Gastrocnemius medialis (tissue), 4 donors: ENCODE measurements at regions not wholly inside any gene's neighbourhood (a gene's known extent, or its start where the extent isn't known, plus 50 kb on each side); places are given as distances from the start of the nearest gene placed in this dataset.

Experiments
- ATAC-seq, 2 donors: fragments of 150-250 bp; one replicate each; pipeline ENCODE4 v1.9.1; 2016
- DNase-seq, 2 donors: peaks; one replicate each; pipeline ENCODE4 v3.0.0-alpha.2; 2019
- H3K27ac ChIP-seq, 4 donors: fragments of 200-600 bp; sonication (generic); 1 replicate in 1 of 4; 2 replicates in 3 of 4; pipeline ENCODE4 v1.5.1; 2016 to 2018; ENCODE audit warnings: mild to moderate bottlenecking in 2 of 4, moderate library complexity in 1 of 4
- H3K27me3 ChIP-seq, 3 donors: fragments of 200-600 bp; sonication (generic) in 2 of 3; 1 replicate in 1 of 3; 2 replicates in 2 of 3; pipeline versions ENCODE4 v1.5.1 to v1.6.0; 2016 to 2019; ENCODE audit warnings: mild to moderate bottlenecking in 1 of 3, moderate library complexity in 1 of 3
- H3K36me3 ChIP-seq, 2 donors: fragments of 200-600 bp; sonication (generic) in 1 of 2; one replicate each; pipeline ENCODE4 v1.5.1; 2017 to 2018
- H3K4me1 ChIP-seq, 2 donors: fragments of 200-600 bp; sonication (generic) in 1 of 2; one replicate each; pipeline ENCODE4 v1.5.1; 2016 to 2017; ENCODE audit warnings: mild to moderate bottlenecking in 2 of 2
- H3K4me3 ChIP-seq, 4 donors: fragments of 200-600 bp; sonication (generic) in 3 of 4; 1 replicate in 1 of 4; 2 replicates in 3 of 4; pipeline ENCODE4 v1.5.1; 2016 to 2019; ENCODE audit warnings: mild to moderate bottlenecking in 2 of 4
- H3K9me3 ChIP-seq, 3 donors: fragments of 200-600 bp; sonication (generic) in 2 of 3; 1 replicate in 1 of 3; 2 replicates in 2 of 3; pipeline ENCODE4 v1.5.1; 2016 to 2019
- CTCF ChIP-seq, 5 experiments: fragments of 450-650 bp in 3 of 5; fragments of 200-600 bp in 2 of 5; sonication (generic) in 2 of 5; IDR thresholded peaks in 4 of 5; conservative IDR thresholded peaks in 1 of 5; 1 replicate in 4 of 5; 2 replicates in 1 of 5; pipeline ENCODE4 v1.5.1; 2016 to 2019; ENCODE audit warnings: antibody characterized with exemption in 5 of 5, mild to moderate bottlenecking in 3 of 5, moderate library complexity in 3 of 5
- POLR2A ChIP-seq, 2 donors: fragments of 450-650 bp; IDR thresholded peaks; one replicate each; pipeline ENCODE4 v1.6.1; 2017; ENCODE audit warnings: antibody characterized with exemption in 2 of 2, mild to moderate bottlenecking in 2 of 2, moderate library complexity in 2 of 2
- in situ Hi-C, 4 donors: fragments of 200-750 bp; cut with MboI; loops; one replicate each; pipeline versions ENCODE4 v1.15.0 to v1.8.0; 2017; ENCODE audit warnings: low sequenced_read_pairs in 4 of 4
- intact Hi-C: fragments of 100-400 bp; cut with DNase I; formaldehyde crosslinking; loops from one replicate; pipeline ENCODE4 v1.15.1; 2023; ENCODE audit warnings: low total_unique reads

GRCh38 chr6:68045193-68045592 lies 589.9 kb upstream of the ADGRB3 start:
- Histone ChIP-seq H3K36me3 (no peaks in the 10 kb centered on the region), H3K4me1 (no peaks in the 10 kb centered on the region), H3K4me3 (no peak overlapping the region), H3K27me3 (no peaks in the 10 kb centered on the region), H3K27ac (no peak overlapping the region), H3K9me3 (no peaks in the 10 kb centered on the region)
- intact Hi-C loops = no loop called here
- no peak for TF ChIP-seq POLR2A (IDR thresholded peaks at IDR 0.05)
- no peak for TF ChIP-seq CTCF (IDR thresholded peaks at IDR 0.05 in 4 of 5, conservative IDR thresholded peaks at IDR 0.05 in 1 of 5)
- DNase-seq (no peak), ATAC-seq (no peak)
- in situ Hi-C loops = no loop called here

GRCh38 chr6:68044264-68044663 lies 590.8 kb upstream of the ADGRB3 start:
- H3K36me3 ChIP-seq = no peaks in the 10 kb centered on the region
- no peak for TF ChIP-seq POLR2A (IDR thresholded peaks at IDR 0.05)
- TF ChIP-seq CTCF (IDR thresholded peaks at IDR 0.05 in 4 of 5, conservative IDR thresholded peaks at IDR 0.05 in 1 of 5) = no peak
- in situ Hi-C loops (no loop called here), intact Hi-C loops (no loop called here)
- no peaks in the 10 kb centered on the region for H3K27me3 ChIP-seq
- H3K4me3 ChIP-seq = no peak overlapping the region
- H3K27ac ChIP-seq = no peak overlapping the region
- no peaks in the 10 kb centered on the region for H3K9me3 ChIP-seq
- H3K4me1 ChIP-seq = no peaks in the 10 kb centered on the region
- DNase-seq (no peak), ATAC-seq (no peak)

DNA sequence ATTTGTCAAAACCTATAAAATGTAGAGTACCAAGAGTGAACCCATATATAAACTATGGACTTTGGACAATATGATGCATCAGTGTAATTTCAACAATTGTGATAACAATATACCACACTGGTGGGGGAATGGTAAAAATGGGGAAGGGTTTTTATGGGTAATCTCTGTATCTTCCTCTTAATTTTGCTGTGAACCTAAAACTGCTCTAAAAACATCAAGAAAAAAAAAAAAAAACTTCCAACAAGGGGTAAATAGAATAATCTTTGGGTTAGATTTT lies 592.0 kb upstream of the ADGRB3 start:
- Histone ChIP-seq H3K27me3 (no peaks in the 10 kb centered on the region), H3K4me3 (no peak overlapping the region), H3K36me3 (no peaks in the 10 kb centered on the region), H3K9me3 (no peaks in the 10 kb centered on the region), H3K4me1 (no peaks in the 10 kb centered on the region), H3K27ac (no peak overlapping the region)
- ATAC-seq (no peak), DNase-seq (no peak)
- in situ Hi-C loops = no loop called here
- TF ChIP-seq POLR2A (IDR thresholded peaks at IDR 0.05) = no peak
- no peak for TF ChIP-seq CTCF (IDR thresholded peaks at IDR 0.05 in 4 of 5, conservative IDR thresholded peaks at IDR 0.05 in 1 of 5)
- intact Hi-C loops = no loop called here

DNA sequence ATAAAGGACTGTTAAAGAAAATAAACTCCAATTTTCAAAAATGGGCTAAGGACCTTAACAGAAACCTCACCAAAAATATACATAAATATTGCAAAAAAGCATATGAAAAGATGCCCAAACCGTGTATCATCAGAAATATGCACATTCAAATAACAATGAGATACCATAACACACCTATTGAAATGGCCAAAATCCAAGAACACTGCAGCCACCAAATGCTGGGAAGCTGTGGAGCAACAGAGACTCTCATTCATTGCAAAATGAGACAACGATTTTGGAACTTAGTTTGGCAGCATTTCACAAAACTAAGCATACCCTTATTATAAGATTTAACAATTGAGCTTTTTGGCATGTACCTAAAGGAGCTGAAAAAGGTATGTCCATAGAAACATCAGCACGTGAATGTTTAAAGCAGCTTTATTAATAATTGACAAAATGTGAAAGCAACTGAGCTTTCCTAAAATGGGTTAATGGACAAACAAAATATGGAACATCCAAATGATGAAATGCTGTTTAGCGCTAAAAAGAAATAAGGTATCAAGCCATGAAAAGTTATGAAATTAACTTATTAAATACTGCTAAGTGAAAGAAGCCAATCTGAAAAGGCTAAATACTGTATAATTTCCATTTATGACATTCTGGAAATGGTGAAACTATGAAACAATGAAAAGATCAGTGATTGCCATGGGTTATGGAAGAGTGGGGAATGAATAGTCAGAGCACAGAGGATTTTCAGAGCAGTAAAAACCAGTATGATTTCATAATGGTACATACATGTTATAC lies 592.6 kb upstream of the ADGRB3 start:
- H3K9me3 ChIP-seq = no peaks in the 10 kb centered on the region
- no peaks in the 10 kb centered on the region for H3K36me3 ChIP-seq
- no peaks in the 10 kb centered on the region for H3K27me3 ChIP-seq
- TF ChIP-seq POLR2A (IDR thresholded peaks at IDR 0.05) = no peak
- TF ChIP-seq CTCF (IDR thresholded peaks at IDR 0.05 in 4 of 5, conservative IDR thresholded peaks at IDR 0.05 in 1 of 5) = no peak
- intact Hi-C loops = no loop called here
- no peak overlapping the region for H3K4me3 ChIP-seq
- in situ Hi-C loops = no loop called here
- ATAC-seq (no peak), DNase-seq (no peak)
- no peaks in the 10 kb centered on the region for H3K4me1 ChIP-seq
- no peak overlapping the region for H3K27ac ChIP-seq

DNA sequence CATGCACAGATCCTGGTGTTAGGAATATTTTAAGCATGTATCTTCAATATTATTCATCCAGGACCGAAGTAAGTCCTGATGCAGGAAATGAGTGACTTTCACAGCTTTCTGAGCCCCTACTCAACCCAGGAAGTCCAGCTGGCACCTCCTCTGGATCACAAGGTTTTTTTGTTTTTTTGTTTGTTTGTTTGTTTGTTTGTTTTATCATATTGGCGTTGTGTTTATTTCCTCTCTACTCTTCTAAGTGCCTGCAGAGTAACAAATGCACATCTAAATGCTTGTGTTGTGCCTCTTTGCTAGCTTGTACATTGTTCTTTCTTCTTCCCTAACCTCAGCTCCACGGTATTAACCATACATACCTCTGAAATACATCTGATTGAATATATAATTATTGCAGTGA lies 594.3 kb upstream of the ADGRB3 start:
- no peaks in the 10 kb centered on the region for H3K27me3 ChIP-seq
- H3K9me3 ChIP-seq = no peaks in the 10 kb centered on the region
- TF ChIP-seq CTCF (IDR thresholded peaks at IDR 0.05 in 4 of 5, conservative IDR thresholded peaks at IDR 0.05 in 1 of 5) = no peak
- TF ChIP-seq POLR2A (IDR thresholded peaks at IDR 0.05) = no peak
- no peak overlapping the region for H3K27ac ChIP-seq
- H3K4me3 ChIP-seq = no peak overlapping the region
- no peaks in the 10 kb centered on the region for H3K36me3 ChIP-seq
- H3K4me1 ChIP-seq = no peaks in the 10 kb centered on the region
- in situ Hi-C loops = no loop called here
- DNase-seq (no peak), ATAC-seq (no peak)
- intact Hi-C loops = no loop called here
